ENCODE measurements at regions not wholly inside any gene's neighbourhood (a gene's known extent, or its start where the extent isn't known, plus 50 kb on each side); places are given as distances from the start of the nearest gene placed in this dataset.

GRCh38 chr2:120939595-120940318 lies 204.1 kb downstream of the GLI2 start:
- DNase-seq, result no peak

- DNase-seq, result no peak
These were observed 204.6 kb downstream of the GLI2 start for GRCh38 chr2:120940319-120940696.

- no peak for DNase-seq
These were observed 205.1 kb downstream of the GLI2 start for GRCh38 chr2:120940726-120941256.

GRCh38 chr2:120941571-120942120 lies 206.0 kb downstream of the GLI2 start:
- no peak for DNase-seq

GRCh38 chr2:120942658-120943057 lies 207.0 kb downstream of the GLI2 start:
- no peak for DNase-seq

- DNase-seq, result no peak
These were observed 207.9 kb downstream of the GLI2 start for GRCh38 chr2:120943403-120944034.

GRCh38 chr2:120944575-120944974 lies 208.9 kb downstream of the GLI2 start:
- no peak for DNase-seq

- no peak for DNase-seq
These were observed 209.4 kb downstream of the GLI2 start for GRCh38 chr2:120945091-120945490.

- no peak for DNase-seq
These were observed 210.3 kb downstream of the GLI2 start for GRCh38 chr2:120945832-120946499.

- DNase-seq, result no peak
These were observed 211.7 kb downstream of the GLI2 start for GRCh38 chr2:120947327-120947726.

GRCh38 chr2:120947982-120948661 lies 212.5 kb downstream of the GLI2 start:
- DNase-seq, result no peak

GRCh38 chr2:120948662-120949011 lies 213.0 kb downstream of the GLI2 start:
- no peak for DNase-seq

GRCh38 chr2:120949027-120949956 lies 213.6 kb downstream of the GLI2 start:
- DNase-seq, result no peak

- DNase-seq, result no peak
These were observed 214.4 kb downstream of the GLI2 start for GRCh38 chr2:120949957-120950590.

GRCh38 chr2:120951693-120952092 lies 216.0 kb downstream of the GLI2 start:
- DNase-seq, result no peak

- no peak for DNase-seq
These were observed 216.7 kb downstream of the GLI2 start for GRCh38 chr2:120952318-120952717.

- no peak for DNase-seq
These were observed 217.5 kb downstream of the GLI2 start for GRCh38 chr2:120953066-120953756.

GRCh38 chr2:120953843-120954584 lies 218.3 kb downstream of the GLI2 start:
- no peak for DNase-seq

- DNase-seq, result no peak
These were observed 219.3 kb downstream of the GLI2 start for GRCh38 chr2:120954939-120955338.

GRCh38 chr2:120955427-120955826 lies 219.8 kb downstream of the GLI2 start:
- no peak for DNase-seq

All from activated CD4-positive, CD25-positive, alpha-beta regulatory T cell treated with anti-CD3 and anti-CD28 coated beads, Interleukin-2, amount 50 U/mL, for 72 hours (primary cell).